B cell (primary cell): ENCODE measurements at regions not wholly inside any gene's neighbourhood (a gene's known extent, or its start where the extent isn't known, plus 50 kb on each side); places are given as distances from the start of the nearest gene placed in this dataset.

Source experiments
- ATAC-seq: fragments of 200-7000 bp; cut with Tn5 transposase; one replicate; pipeline ENCODE4 v1.10.0; 2021; ENCODE audit warnings: low read depth, mild to moderate bottlenecking, moderate number of reproducible peaks, moderate library complexity
- CTCF ChIA-PET: fragments of 350-600 bp; sonication (Branson Sonifier 250); formaldehyde crosslinking; loops from one replicate; lab custom pipeline; 2021; ENCODE audit warnings: antibody characterized with exemption, inconsistent platforms; lab: Charles Lee
- POLR2A ChIA-PET: fragments of 350-600 bp; sonication (Branson Sonifier 250); formaldehyde crosslinking; loops from one replicate; lab custom pipeline; 2021; ENCODE audit warnings: antibody characterized with exemption; lab: Charles Lee
- DNase-seq: peaks from one replicate; pipeline ENCODE4 v3.0.0; 2013
- H2AFZ ChIP-seq: 2 replicates; pipeline ENCODE4 v1.6.1; 2012; ENCODE audit warnings: mild to moderate bottlenecking, low read depth, low read length; ENCODE audit not compliant: insufficient read depth, poor library complexity, severe bottlenecking
- H3K27ac ChIP-seq, 2 donors: 1 replicate in 1 of 2; 2 replicates in 1 of 2; pipeline ENCODE4 v1.5.1; 2012 to 2013; ENCODE audit warnings: low read length in 2 of 2, mild to moderate bottlenecking in 2 of 2, moderate library complexity in 1 of 2
- H3K27me3 ChIP-seq, 4 experiments: fragments of 200-600 bp in 1 of 4; sonication (generic) in 1 of 4; replicated peaks in 1 of 4; 1 replicate in 2 of 4; 2 replicates in 2 of 4; pipeline versions ENCODE4 v1.6.1 to v1.7.0; 2013 to 2016; ENCODE audit warnings: low read length in 3 of 4, mild to moderate bottlenecking in 2 of 4, mixed read lengths in 1 of 4, moderate library complexity in 1 of 4; ENCODE audit not compliant: insufficient read depth in 4 of 4, control insufficient read depth in 3 of 4; ENCODE audit errors: control extremely low read depth in 1 of 4
- H3K36me3 ChIP-seq, 2 experiments: replicated peaks in 1 of 2; 1 replicate in 1 of 2; 2 replicates in 1 of 2; pipeline versions ENCODE4 v1.6.1 to v1.7.1; 2013; ENCODE audit warnings: low read length in 1 of 2; ENCODE audit not compliant: insufficient read depth in 2 of 2, control insufficient read depth in 1 of 2; ENCODE audit errors: control extremely low read depth in 1 of 2, extremely low read depth in 1 of 2
- H3K4me1 ChIP-seq, 2 donors: fragments of 200-600 bp in 1 of 2; sonication (generic) in 1 of 2; 1 replicate in 1 of 2; 2 replicates in 1 of 2; pipeline versions ENCODE4 v1.5.1 to v1.6.1; 2013 to 2017; ENCODE audit warnings: low read length in 2 of 2; ENCODE audit not compliant: control insufficient read depth in 2 of 2, insufficient read depth in 2 of 2
- H3K4me2 ChIP-seq: replicated peaks from 2 replicates; pipeline ENCODE3; 2012; ENCODE audit warnings: mild to moderate bottlenecking, low read depth, low read length; ENCODE audit not compliant: poor library complexity, severe bottlenecking
- H3K4me3 ChIP-seq, 5 experiments: fragments of 200-600 bp in 1 of 5; sonication (generic) in 1 of 5; 1 replicate in 3 of 5; 2 replicates in 2 of 5; pipeline versions ENCODE4 v1.5.1 to v1.7.0; 2011 to 2016; ENCODE audit warnings: low read length in 4 of 5, mild to moderate bottlenecking in 4 of 5, low read depth in 2 of 5, control low read depth in 1 of 5, moderate library complexity in 1 of 5; ENCODE audit not compliant: insufficient read depth in 1 of 5; ENCODE audit errors: control extremely low read depth in 1 of 5, extremely low read depth in 1 of 5
- H3K79me2 ChIP-seq: fragments of 200-600 bp; sonication (generic); one replicate; pipeline ENCODE4 v1.6.0; 2016; ENCODE audit warnings: low read length; ENCODE audit not compliant: control insufficient read depth, insufficient read depth
- H3K9ac ChIP-seq: fragments of 200-600 bp; sonication (generic); 2 replicates; pipeline ENCODE4 v1.6.1; 2017; ENCODE audit warnings: mild to moderate bottlenecking, low read length, moderate library complexity
- H3K9me3 ChIP-seq, 3 donors: one replicate each; pipeline versions ENCODE4 v1.6.1 to v1.7.1; 2013; ENCODE audit warnings: low read length in 2 of 3; ENCODE audit not compliant: control insufficient read depth in 2 of 3, insufficient read depth in 1 of 3; ENCODE audit errors: control extremely low read depth in 1 of 3
- H4K20me1 ChIP-seq: 2 replicates; pipeline ENCODE4 v1.6.0; 2012; ENCODE audit warnings: mild to moderate bottlenecking, low read length; ENCODE audit not compliant: insufficient read depth, control insufficient read depth, poor library complexity, severe bottlenecking
- H3K27ac Mint-ChIP-seq: one replicate; pipeline ENCODE4 v1.8.0; 2021; ENCODE audit warnings: mixed read lengths
- H3K27me3 Mint-ChIP-seq: one replicate; pipeline ENCODE4 v1.8.0; 2021; ENCODE audit warnings: mixed read lengths
- H3K4me1 Mint-ChIP-seq: one replicate; pipeline ENCODE4 v1.8.0; 2021; ENCODE audit warnings: mixed read lengths
- H3K4me3 Mint-ChIP-seq: one replicate; pipeline ENCODE4 v1.8.0; 2021; ENCODE audit warnings: mixed read lengths
- H3K9me3 Mint-ChIP-seq: one replicate; pipeline ENCODE4 v1.8.0; 2022; ENCODE audit warnings: mixed read lengths; ENCODE audit not compliant: insufficient read depth
- EZH2 ChIP-seq: IDR thresholded peaks from 2 replicates; pipeline ENCODE4 v1.6.1; 2012; ENCODE audit warnings: borderline replicate concordance, low read depth, mild to moderate bottlenecking, moderate library complexity, low read length; ENCODE audit not compliant: insufficient read depth, poor library complexity, severe bottlenecking
- WGBS: methylation state at CpG from one replicate; pipeline ENCODE4 v1.1.5; 2013; ENCODE audit warnings: missing lambda C conversion rate; ENCODE audit not compliant: insufficient coverage; 5-methylcytosine and 5-hydroxymethylcytosine counted together
- intact Hi-C: fragments of 100-400 bp; cut with micrococcal nuclease; formaldehyde crosslinking; loops from one replicate; pipeline ENCODE4 v1.10.0; 2022
- TF ChIP-seq, protein P1 (sequence below): fragments of 200-600 bp; IDR thresholded peaks from one replicate; pipeline ENCODE4 v1.8.0; 2022; ENCODE audit warnings: antibody characterized with exemption, mild to moderate bottlenecking

DNA sequence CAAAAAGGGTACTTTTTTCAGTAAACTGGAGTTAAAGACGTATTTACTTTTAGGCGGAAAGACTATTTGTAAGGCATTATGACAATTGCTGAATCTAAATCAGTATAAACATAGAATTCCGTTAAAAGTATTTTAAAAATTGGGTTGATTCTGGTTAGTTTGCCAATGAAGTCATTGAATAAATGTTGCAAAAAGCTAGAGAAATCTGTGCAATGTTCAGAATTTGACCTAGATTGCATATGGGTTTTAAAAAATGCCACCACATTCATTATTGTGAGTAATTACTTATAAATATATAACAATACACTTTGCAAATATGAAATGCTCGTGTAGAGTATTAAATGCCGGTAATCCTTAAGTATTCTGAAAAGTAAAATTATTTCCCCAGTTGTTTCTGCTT is 116.5 kb upstream of the EEF1E1 start:
- H3K36me3 ChIP-seq, result no peaks in the 10 kb centered on the region
- no peak for DNase-seq
- Mint-ChIP-seq H3K4me1 (no peaks in the 10 kb centered on the region), H3K27ac (no peak overlapping the region), H3K27me3 (peaks cover 11% of the 10 kb centered on the region), H3K9me3 (peaks cover 3% of the 10 kb centered on the region), H3K4me3 (no peak overlapping the region)
- ChIA-PET CTCF (interaction anchor here (0.7 to 4.5 kb wide), 29 partner anchors 8 to 1542 kb away, joined by 3 to 63 read pairs (median 4); partner anchors contain the start of genes BMP6 and EEF1E1), POLR2A (no interaction called here)
- no peaks in the 10 kb centered on the region for H3K79me2 ChIP-seq
- peaks cover 0 to 5% (median 0%) of the 10 kb centered on the region in 4 experiments for H3K27me3 ChIP-seq
- no peaks in the 10 kb centered on the region for H3K9me3 ChIP-seq
- ATAC-seq, result no peak
- H3K4me1 ChIP-seq, result no peaks in the 10 kb centered on the region
- H3K4me3 ChIP-seq, result no peak overlapping the region
- H2AFZ ChIP-seq, result no peak overlapping the region
- WGBS, result no CpG with 5 or more reads among the region's 5 CpGs
- no peaks in the 10 kb centered on the region for H4K20me1 ChIP-seq
- H3K9ac ChIP-seq, result no peak overlapping the region
- H3K4me2 ChIP-seq, result no peak overlapping the region
- intact Hi-C loops, result loop anchor here (1.0 to 5.0 kb wide), 2 partner anchors 88 to 322 kb away; no protein-coding TSS in a partner anchor
- no peak for TF ChIP-seq EZH2
- TF ChIP-seq, protein P1, sequence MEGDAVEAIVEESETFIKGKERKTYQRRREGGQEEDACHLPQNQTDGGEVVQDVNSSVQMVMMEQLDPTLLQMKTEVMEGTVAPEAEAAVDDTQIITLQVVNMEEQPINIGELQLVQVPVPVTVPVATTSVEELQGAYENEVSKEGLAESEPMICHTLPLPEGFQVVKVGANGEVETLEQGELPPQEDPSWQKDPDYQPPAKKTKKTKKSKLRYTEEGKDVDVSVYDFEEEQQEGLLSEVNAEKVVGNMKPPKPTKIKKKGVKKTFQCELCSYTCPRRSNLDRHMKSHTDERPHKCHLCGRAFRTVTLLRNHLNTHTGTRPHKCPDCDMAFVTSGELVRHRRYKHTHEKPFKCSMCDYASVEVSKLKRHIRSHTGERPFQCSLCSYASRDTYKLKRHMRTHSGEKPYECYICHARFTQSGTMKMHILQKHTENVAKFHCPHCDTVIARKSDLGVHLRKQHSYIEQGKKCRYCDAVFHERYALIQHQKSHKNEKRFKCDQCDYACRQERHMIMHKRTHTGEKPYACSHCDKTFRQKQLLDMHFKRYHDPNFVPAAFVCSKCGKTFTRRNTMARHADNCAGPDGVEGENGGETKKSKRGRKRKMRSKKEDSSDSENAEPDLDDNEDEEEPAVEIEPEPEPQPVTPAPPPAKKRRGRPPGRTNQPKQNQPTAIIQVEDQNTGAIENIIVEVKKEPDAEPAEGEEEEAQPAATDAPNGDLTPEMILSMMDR, result no peak
- H3K27ac ChIP-seq, result no peak overlapping the region

DNA sequence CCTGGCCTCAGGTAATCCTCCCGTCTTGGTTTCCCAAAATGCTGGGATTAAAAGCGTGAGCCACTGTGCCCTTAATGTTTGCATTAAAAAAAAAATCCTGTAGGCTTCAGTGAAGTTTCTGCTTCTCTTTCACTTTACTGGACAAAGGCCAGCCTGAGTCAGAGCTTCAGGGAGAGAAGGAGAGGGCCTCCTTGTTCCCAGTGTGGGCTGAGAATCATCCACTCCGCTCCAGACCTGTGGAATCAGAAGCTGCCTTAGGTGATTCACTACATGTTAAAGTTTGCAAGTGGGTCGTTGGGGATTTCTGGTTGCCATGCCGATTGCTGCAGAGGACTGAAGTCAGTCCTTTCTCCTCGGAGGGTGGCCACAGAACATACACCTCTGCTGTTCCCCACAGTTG is 113.3 kb upstream of the EEF1E1 start:
- Histone ChIP-seq H4K20me1 (no peaks in the 10 kb centered on the region), H3K4me3 (no peak overlapping the region), H3K9ac (no peak overlapping the region), H3K36me3 (no peaks in the 10 kb centered on the region), H3K27ac (no peak overlapping the region), H3K9me3 (no peaks in the 10 kb centered on the region), H3K27me3 (peaks cover 0 to 5% (median 0%) of the 10 kb centered on the region in 4 experiments), H3K4me1 (no peaks in the 10 kb centered on the region), H2AFZ (no peak overlapping the region), H3K4me2 (no peak overlapping the region), H3K79me2 (no peaks in the 10 kb centered on the region)
- H3K27ac Mint-ChIP-seq, result no peak overlapping the region
- no peaks in the 10 kb centered on the region for H3K9me3 Mint-ChIP-seq
- ChIA-PET CTCF (no interaction called here), POLR2A (no interaction called here)
- TF ChIP-seq, protein P1, result no peak
- no peak for TF ChIP-seq EZH2
- no peak for ATAC-seq
- no peak overlapping the region for H3K4me3 Mint-ChIP-seq
- H3K27me3 Mint-ChIP-seq, result peaks cover 20% of the 10 kb centered on the region
- 87% methylated on average over 6 of the region's 6 CpGs for WGBS
- DNase-seq, result no peak
- no peaks in the 10 kb centered on the region for H3K4me1 Mint-ChIP-seq
- intact Hi-C loops, result loop anchor here (5.0 kb wide), 1 partner anchor 318 kb away; no protein-coding TSS in a partner anchor
